ENCODE measurements at regions not wholly inside any gene's neighbourhood (a gene's known extent, or its start where the extent isn't known, plus 50 kb on each side); places are given as distances from the start of the nearest gene placed in this dataset.

GRCh38 chr4:161206528-161207080 is 957.2 kb downstream of the FSTL5 start:
- Histone ChIP-seq H3K4me3 (no peak overlapping the region), H3K27me3 (replicated peaks in 1 of 7) (no peaks in the 10 kb centered on the region), H3K9me3 (peaks cover 0 to 28% (median 20%) of the 10 kb centered on the region in 8 donors), H3K27ac (no peak overlapping the region), H3K36me3 (no peaks in the 10 kb centered on the region), H3K4me1 (no peaks in the 10 kb centered on the region)
- intact Hi-C loops (cut with DNase I; ENCODE audit: low total_unique reads): no loop called here
- TF ChIP-seq CTCF (IDR thresholded peaks at IDR 0.05 in 8 of 11, conservative IDR thresholded peaks at IDR 0.05 in 3 of 11): no peak
- TF ChIP-seq POLR2A (IDR thresholded peaks at IDR 0.05): no peak
- no peak for TF ChIP-seq POLR2AphosphoS5 (IDR thresholded peaks at IDR 0.05)
- WGBS, 5 donors: 69 to 93% (median 75%) methylated on average over 2 of the region's 2 CpGs
- DNase-seq: no peak

- no peak for DNase-seq
- Histone ChIP-seq H3K27me3 (replicated peaks in 1 of 7) (no peaks in the 10 kb centered on the region), H3K36me3 (no peaks in the 10 kb centered on the region), H3K9me3 (peaks cover 0 to 14% (median 3%) of the 10 kb centered on the region in 8 donors), H3K4me3 (no peak overlapping the region), H3K27ac (no peak overlapping the region), H3K4me1 (no peaks in the 10 kb centered on the region)
- WGBS, 5 donors: 58 to 75% (median 73%) methylated on average over 3 of the region's 3 CpGs
- TF ChIP-seq POLR2AphosphoS5 (IDR thresholded peaks at IDR 0.05): no peak
- TF ChIP-seq CTCF (IDR thresholded peaks at IDR 0.05 in 8 of 11, conservative IDR thresholded peaks at IDR 0.05 in 3 of 11): no peak
- no peak for TF ChIP-seq POLR2A (IDR thresholded peaks at IDR 0.05)
- intact Hi-C loops (cut with DNase I; ENCODE audit: low total_unique reads): no loop called here
Measured at GRCh38 chr4:161203865-161204264, 959.9 kb downstream of the FSTL5 start.

GRCh38 chr4:161197912-161198311 is 965.9 kb downstream of the FSTL5 start:
- H3K36me3 ChIP-seq: no peaks in the 10 kb centered on the region
- no peak for DNase-seq
- TF ChIP-seq CTCF (IDR thresholded peaks at IDR 0.05 in 8 of 11, conservative IDR thresholded peaks at IDR 0.05 in 3 of 11) (no peak), POLR2AphosphoS5 (IDR thresholded peaks at IDR 0.05) (no peak)
- H3K4me3 ChIP-seq: no peak overlapping the region
- intact Hi-C loops (cut with DNase I; ENCODE audit: low total_unique reads): no loop called here
- no peak overlapping the region for H3K27ac ChIP-seq
- no peaks in the 10 kb centered on the region for H3K4me1 ChIP-seq
- peaks cover 0 to 8% (median 0%) of the 10 kb centered on the region in 8 donors for H3K9me3 ChIP-seq
- 58 to 77% (median 68%) methylated on average over 2 of the region's 2 CpGs for WGBS, 5 donors
- H3K27me3 ChIP-seq (replicated peaks in 1 of 7): no peaks in the 10 kb centered on the region

GRCh38 chr4:161197474-161197873 is 966.3 kb downstream of the FSTL5 start:
- Histone ChIP-seq H3K36me3 (no peaks in the 10 kb centered on the region), H3K4me1 (no peaks in the 10 kb centered on the region), H3K27ac (no peak overlapping the region), H3K9me3 (peaks cover 0 to 4% (median 0%) of the 10 kb centered on the region in 8 donors), H3K4me3 (no peak overlapping the region), H3K27me3 (replicated peaks in 1 of 7) (no peaks in the 10 kb centered on the region)
- TF ChIP-seq POLR2AphosphoS5 (IDR thresholded peaks at IDR 0.05) (no peak), POLR2A (IDR thresholded peaks at IDR 0.05) (no peak), CTCF (IDR thresholded peaks at IDR 0.05 in 8 of 11, conservative IDR thresholded peaks at IDR 0.05 in 3 of 11) (no peak)
- intact Hi-C loops (cut with DNase I; ENCODE audit: low total_unique reads): no loop called here
- no peak for DNase-seq
- WGBS, 5 donors: 74 to 85% (median 79%) methylated on average over 4 of the region's 4 CpGs

Data from spleen (tissue), 11 donors.